GM19438 (cell line): ENCODE measurements at regions not wholly inside any gene's neighbourhood (a gene's known extent, or its start where the extent isn't known, plus 50 kb on each side); places are given as distances from the start of the nearest gene placed in this dataset.
"Not testable (repeated sequence)": the region's sequence is repeated elsewhere in the genome, so short reads cannot be mapped to it uniquely, and the experiment has no call there.

Experiments used
- ATAC-seq: cut with Tn5 transposase; IDR thresholded peaks from one replicate; pipeline ENCODE4 v1.9.1; 2021; ENCODE audit warnings: low read depth; ENCODE audit not compliant: unreplicated experiment

- ATAC-seq, result not testable (repeated sequence)
Observed at GRCh38 chr7:142507066-142507465, 242.2 kb upstream of the PRSS1 start.

- no peak for ATAC-seq
Observed at GRCh38 chr7:142506601-142507000, 242.7 kb upstream of the PRSS1 start.

- ATAC-seq, result not testable (repeated sequence)
Observed at GRCh38 chr7:142503949-142504348, 245.3 kb upstream of the PRSS1 start.

GRCh38 chr7:142503036-142503435 lies 245.2 kb upstream of the PRSS58 start:
- ATAC-seq, result no peak

GRCh38 chr7:142501434-142501833 lies 243.6 kb upstream of the PRSS58 start:
- no peak for ATAC-seq

- ATAC-seq, result no peak
Observed at GRCh38 chr7:142500366-142500765, 242.5 kb upstream of the PRSS58 start.

- no peak for ATAC-seq
Observed at GRCh38 chr7:142499635-142500034, 241.8 kb upstream of the PRSS58 start.

GRCh38 chr7:142498364-142498763 lies 240.5 kb upstream of the PRSS58 start:
- ATAC-seq, result no peak

GRCh38 chr7:142496545-142496991 lies 238.7 kb upstream of the PRSS58 start:
- peak; percentile 83 for ATAC-seq

- ATAC-seq, result not testable (repeated sequence)
Observed at GRCh38 chr7:142495879-142496278, 238.0 kb upstream of the PRSS58 start.

GRCh38 chr7:142495301-142495700 lies 237.4 kb upstream of the PRSS58 start:
- ATAC-seq, result not testable (repeated sequence)

- no peak for ATAC-seq
Observed at GRCh38 chr7:142494021-142494420, 236.2 kb upstream of the PRSS58 start.

- ATAC-seq, result no peak
Observed at GRCh38 chr7:142488842-142489241, 231.0 kb upstream of the PRSS58 start.

GRCh38 chr7:142488036-142488633 lies 230.3 kb upstream of the PRSS58 start:
- peak; percentile 14 for ATAC-seq

GRCh38 chr7:142487565-142487964 lies 229.7 kb upstream of the PRSS58 start:
- ATAC-seq, result peak; percentile 53

- no peak for ATAC-seq
Observed at GRCh38 chr7:142487124-142487523, 229.3 kb upstream of the PRSS58 start.

- ATAC-seq, result no peak
Observed at GRCh38 chr7:142485617-142486226, 227.9 kb upstream of the PRSS58 start.

- ATAC-seq, result no peak
Observed at GRCh38 chr7:142483659-142484317, 225.9 kb upstream of the PRSS58 start.

- no peak for ATAC-seq
Observed at GRCh38 chr7:142482891-142483658, 225.2 kb upstream of the PRSS58 start.

GRCh38 chr7:142481548-142481947 lies 223.7 kb upstream of the PRSS58 start:
- no peak for ATAC-seq
